ENCODE measurements at regions not wholly inside any gene's neighbourhood (a gene's known extent, or its start where the extent isn't known, plus 50 kb on each side); places are given as distances from the start of the nearest gene placed in this dataset.

DNA sequence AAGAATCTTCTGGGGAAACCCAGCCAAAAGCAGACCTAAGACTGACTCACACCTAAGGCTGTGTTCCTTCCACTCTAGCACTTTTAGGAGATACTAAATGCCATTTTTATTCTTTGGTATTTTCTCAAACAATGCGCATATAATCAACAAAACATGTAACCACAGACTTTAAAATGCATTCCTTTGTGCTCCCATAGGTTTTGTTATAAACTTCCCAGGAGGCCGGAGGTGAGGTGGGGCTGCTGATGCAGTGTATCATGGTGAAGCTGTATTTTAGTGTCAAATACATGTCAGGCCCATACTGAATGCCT lies 155.2 kb downstream of the BTBD3 start:
- Histone ChIP-seq H3K27ac (no peak overlapping the region), H3K4me1 (peaks cover 0 to 29% (median 0%) of the 10 kb centered on the region in 10 experiments; a peak in 4 of 20 replicates), H3K9me3 (replicated peaks in 1 of 11) (peaks cover 0 to 21% (median 0%) of the 10 kb centered on the region in 11 experiments; a peak in 5 of 22 replicates), H3K4me2 (peak overlapping the region in 2 of 11 experiments; percentile 13 to 21; a peak in 2 of 22 replicates), H3K27me3 (no peaks in the 10 kb centered on the region), H3K4me3 (no peak overlapping the region), H3K36me3 (no peaks in the 10 kb centered on the region), H3K9ac (no peak overlapping the region), H4K20me1 (no peaks in the 10 kb centered on the region)
- TF ChIP-seq Cebpa-rat (IDR thresholded peaks at IDR 0.05): no peak

DNA sequence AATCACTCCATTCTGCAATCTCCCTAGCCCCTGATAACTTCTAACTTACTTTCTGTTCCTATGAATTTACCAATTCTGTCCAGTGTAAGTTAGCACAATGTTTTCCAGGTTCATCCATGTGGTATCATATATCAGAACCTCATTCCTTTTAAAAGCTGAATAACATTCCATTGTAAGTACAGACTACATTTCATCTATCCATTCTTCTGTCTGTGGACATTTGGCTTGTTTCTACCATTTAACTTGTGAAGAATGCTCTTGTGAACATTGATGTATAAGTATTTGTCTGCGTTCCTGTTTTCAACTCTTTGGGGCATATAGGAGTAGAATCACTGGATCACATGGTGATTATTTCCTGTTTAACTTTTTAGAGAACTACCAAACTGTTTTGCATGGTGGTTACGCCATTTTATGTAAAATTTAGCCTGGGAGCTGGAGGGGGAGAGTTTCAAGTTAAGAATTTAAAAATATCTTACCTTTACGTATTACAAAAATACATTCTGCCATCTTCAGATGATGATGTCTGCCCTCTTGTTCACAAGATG lies 156.5 kb downstream of the BTBD3 start:
- H3K9ac ChIP-seq: no peak overlapping the region
- H3K36me3 ChIP-seq: no peaks in the 10 kb centered on the region
- H3K27me3 ChIP-seq: no peaks in the 10 kb centered on the region
- peak overlapping the region in 3 of 11 experiments; percentile 13 to 40 (median 30); a peak in 5 of 22 replicates for H3K4me2 ChIP-seq
- H3K4me1 ChIP-seq: peaks cover 0 to 29% (median 0%) of the 10 kb centered on the region in 10 experiments; a peak in 4 of 20 replicates
- peak overlapping the region in 5 of 11 experiments; percentile 27 to 52 (median 42); a peak in 7 of 22 replicates for H3K27ac ChIP-seq
- no peak overlapping the region for H3K4me3 ChIP-seq
- peaks cover 0 to 21% (median 0%) of the 10 kb centered on the region in 11 experiments; a peak in 5 of 22 replicates for H3K9me3 ChIP-seq (replicated peaks in 1 of 11)
- H4K20me1 ChIP-seq: no peaks in the 10 kb centered on the region
- TF ChIP-seq Cebpa-rat (IDR thresholded peaks at IDR 0.05): no peak

DNA sequence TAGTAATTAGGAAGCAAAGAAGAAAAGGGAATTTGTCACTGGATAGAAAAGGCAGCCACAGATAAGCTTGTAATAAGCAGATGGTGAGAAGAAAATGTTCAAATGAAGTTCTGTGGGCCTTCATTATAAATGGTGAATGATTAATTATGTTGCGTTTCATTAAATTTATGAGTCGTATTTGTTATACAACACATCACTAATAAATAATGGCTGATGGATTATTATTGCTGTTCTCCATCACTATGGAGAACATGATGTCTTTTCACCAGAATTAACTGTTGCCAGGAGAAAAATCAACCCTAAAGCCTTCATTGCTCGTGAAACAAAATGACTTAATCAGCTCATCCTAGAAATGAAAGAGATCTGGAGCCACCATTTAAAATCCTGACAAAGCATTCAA lies 158.5 kb downstream of the BTBD3 start:
- Histone ChIP-seq H3K9ac (no peak overlapping the region), H3K4me3 (no peak overlapping the region), H3K9me3 (replicated peaks in 1 of 11) (peaks cover 0 to 21% (median 0%) of the 10 kb centered on the region in 11 experiments; a peak in 5 of 22 replicates), H3K36me3 (no peaks in the 10 kb centered on the region), H4K20me1 (no peaks in the 10 kb centered on the region), H3K4me1 (peaks cover 0 to 29% (median 0%) of the 10 kb centered on the region in 10 experiments; a peak in 4 of 20 replicates), H3K27me3 (no peaks in the 10 kb centered on the region), H3K27ac (no peak overlapping the region), H3K4me2 (no peak overlapping the region)
- TF ChIP-seq Cebpa-rat (IDR thresholded peaks at IDR 0.05): no peak

DNA sequence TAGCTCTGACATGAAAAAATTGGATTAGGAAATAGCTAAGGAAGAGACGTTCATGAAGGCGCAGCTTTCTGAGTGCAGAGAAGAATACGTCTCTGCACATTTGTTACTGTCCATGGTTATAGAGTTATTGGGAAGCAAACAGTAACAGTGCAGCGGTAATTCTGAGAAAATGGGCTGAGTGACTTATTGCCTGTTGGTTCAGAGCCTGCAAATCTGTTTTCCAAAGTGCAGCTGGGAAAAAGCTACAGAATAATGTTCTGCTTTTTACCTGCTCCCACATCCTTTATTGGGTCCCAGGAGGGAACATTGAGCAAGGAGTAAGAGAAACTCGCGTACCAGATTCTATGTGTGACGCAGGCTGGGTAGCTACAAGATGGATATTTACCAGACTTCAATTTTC lies 160.2 kb downstream of the BTBD3 start:
- Histone ChIP-seq H3K36me3 (no peaks in the 10 kb centered on the region), H4K20me1 (no peaks in the 10 kb centered on the region), H3K27ac (no peak overlapping the region), H3K4me2 (no peak overlapping the region; a peak in 1 of 22 replicates), H3K9me3 (replicated peaks in 1 of 11) (peaks cover 0 to 21% (median 0%) of the 10 kb centered on the region in 11 experiments; a peak in 3 of 22 replicates), H3K4me3 (no peak overlapping the region), H3K27me3 (no peaks in the 10 kb centered on the region), H3K4me1 (peaks cover 0 to 23% (median 0%) of the 10 kb centered on the region in 10 experiments; a peak in 4 of 20 replicates), H3K9ac (no peak overlapping the region)
- no peak for TF ChIP-seq Cebpa-rat (IDR thresholded peaks at IDR 0.05)

DNA sequence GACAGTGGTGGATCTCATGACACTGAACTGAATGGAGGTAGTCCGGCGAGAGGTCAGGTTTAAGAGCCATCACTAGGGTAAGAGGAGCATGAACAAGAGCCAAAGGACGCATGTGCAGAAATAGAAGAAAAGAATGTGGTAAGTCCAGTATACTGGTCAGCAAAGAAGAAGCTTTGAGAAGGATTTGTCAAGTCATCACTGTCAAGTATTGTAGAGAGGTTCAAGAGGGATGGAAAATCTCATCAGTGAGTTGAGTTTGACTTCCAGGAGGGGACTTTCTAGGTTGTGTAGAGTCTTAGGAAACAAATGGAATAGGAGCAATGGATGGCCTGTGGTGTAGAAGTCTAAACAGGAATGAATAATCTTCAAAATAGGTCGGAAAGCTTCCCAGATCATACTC lies 161.8 kb downstream of the BTBD3 start:
- peaks cover 0 to 8% (median 0%) of the 10 kb centered on the region in 10 experiments; a peak in 4 of 20 replicates for H3K4me1 ChIP-seq
- no peak overlapping the region for H3K4me2 ChIP-seq
- no peak overlapping the region for H3K4me3 ChIP-seq
- no peaks in the 10 kb centered on the region for H3K36me3 ChIP-seq
- H3K9me3 ChIP-seq (replicated peaks in 1 of 11): peaks cover 0 to 15% (median 0%) of the 10 kb centered on the region in 11 experiments; a peak in 3 of 22 replicates
- TF ChIP-seq Cebpa-rat (IDR thresholded peaks at IDR 0.05): no peak
- no peaks in the 10 kb centered on the region for H3K27me3 ChIP-seq
- H4K20me1 ChIP-seq: no peaks in the 10 kb centered on the region
- H3K9ac ChIP-seq: no peak overlapping the region
- no peak overlapping the region for H3K27ac ChIP-seq

DNA sequence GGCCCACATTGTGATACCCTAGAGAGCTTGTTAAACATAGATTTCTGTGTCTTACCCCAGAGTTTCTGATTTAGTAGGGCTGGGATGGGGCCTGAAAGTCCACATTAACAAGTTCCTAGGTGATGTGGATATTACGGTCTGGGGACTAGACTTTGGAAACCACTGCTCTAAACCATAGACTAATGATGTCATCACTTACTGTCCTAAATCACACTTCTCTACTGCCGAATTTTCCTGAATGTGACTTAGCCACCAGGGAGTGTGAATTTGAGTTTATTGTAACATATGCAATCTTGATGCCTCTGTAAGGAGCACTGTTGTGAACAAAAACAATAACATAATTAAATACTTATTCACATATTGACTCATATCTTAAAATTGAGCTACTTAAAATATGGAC lies 165.6 kb downstream of the BTBD3 start:
- H3K9ac ChIP-seq: no peak overlapping the region

DNA sequence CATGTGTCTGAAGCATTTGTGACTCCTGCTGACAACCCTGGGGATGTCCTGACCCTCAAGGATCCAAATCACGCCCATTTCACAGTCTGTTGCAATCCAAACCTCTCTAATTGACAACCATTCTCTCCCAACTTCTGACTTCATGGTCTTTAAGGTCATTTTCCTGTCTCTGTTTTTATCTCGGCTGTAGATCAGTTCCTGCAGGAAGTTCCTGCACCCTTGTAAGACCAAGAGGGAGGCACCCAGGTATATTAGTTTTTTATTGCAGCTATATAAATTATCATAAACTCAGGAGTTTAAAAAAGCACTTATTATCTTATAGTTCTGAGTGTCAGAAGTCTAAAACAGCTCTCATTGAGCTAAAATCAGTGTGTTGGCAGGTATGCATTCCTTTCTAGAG lies 166.8 kb downstream of the BTBD3 start:
- Histone ChIP-seq H3K4me2 (no peak overlapping the region), H4K20me1 (no peaks in the 10 kb centered on the region), H3K9ac (no peak overlapping the region), H3K9me3 (replicated peaks in 1 of 11) (no peaks in the 10 kb centered on the region), H3K36me3 (no peaks in the 10 kb centered on the region), H3K27me3 (no peaks in the 10 kb centered on the region), H3K27ac (no peak overlapping the region), H3K4me3 (no peak overlapping the region), H3K4me1 (no peaks in the 10 kb centered on the region)
- no peak for TF ChIP-seq Cebpa-rat (IDR thresholded peaks at IDR 0.05)

More for the DNA sequence above, 165.6 kb downstream of the BTBD3 start:
- H3K36me3 ChIP-seq: no peaks in the 10 kb centered on the region
- H3K4me2 ChIP-seq: no peak overlapping the region
- H3K27ac ChIP-seq: no peak overlapping the region
- no peak for TF ChIP-seq Cebpa-rat (IDR thresholded peaks at IDR 0.05)
- no peaks in the 10 kb centered on the region for H3K27me3 ChIP-seq
- no peak overlapping the region for H3K4me3 ChIP-seq
- H4K20me1 ChIP-seq: no peaks in the 10 kb centered on the region
- H3K9me3 ChIP-seq (replicated peaks in 1 of 11): no peaks in the 10 kb centered on the region
- no peaks in the 10 kb centered on the region for H3K4me1 ChIP-seq

DNA sequence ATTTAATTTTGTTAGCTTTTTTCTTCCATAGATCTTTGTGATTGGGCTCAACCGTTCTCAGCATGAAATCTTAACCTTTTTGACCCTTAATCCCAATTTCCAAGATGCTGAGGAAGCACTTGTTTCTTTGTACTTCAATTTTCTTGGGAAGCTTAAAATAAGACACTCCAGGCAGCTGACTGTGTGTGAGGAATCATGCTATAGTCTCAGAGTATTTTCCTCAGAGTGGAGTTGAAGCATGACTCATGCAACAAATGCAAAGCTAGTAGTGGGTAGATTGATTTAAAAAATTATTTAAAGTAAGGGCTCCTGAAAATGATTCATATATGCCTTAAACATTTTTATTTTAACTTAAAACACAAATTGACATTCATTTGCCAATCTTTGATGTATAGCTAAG lies 168.7 kb downstream of the BTBD3 start:
- H3K36me3 ChIP-seq: no peaks in the 10 kb centered on the region
- no peak for TF ChIP-seq Cebpa-rat (IDR thresholded peaks at IDR 0.05)
- H3K4me2 ChIP-seq: no peak overlapping the region
- H3K9ac ChIP-seq: no peak overlapping the region
- H3K4me1 ChIP-seq: no peaks in the 10 kb centered on the region
- no peak overlapping the region for H3K4me3 ChIP-seq
- H4K20me1 ChIP-seq: no peaks in the 10 kb centered on the region
- H3K27me3 ChIP-seq: no peaks in the 10 kb centered on the region
- H3K9me3 ChIP-seq (replicated peaks in 1 of 11): no peaks in the 10 kb centered on the region
- H3K27ac ChIP-seq: no peak overlapping the region

DNA sequence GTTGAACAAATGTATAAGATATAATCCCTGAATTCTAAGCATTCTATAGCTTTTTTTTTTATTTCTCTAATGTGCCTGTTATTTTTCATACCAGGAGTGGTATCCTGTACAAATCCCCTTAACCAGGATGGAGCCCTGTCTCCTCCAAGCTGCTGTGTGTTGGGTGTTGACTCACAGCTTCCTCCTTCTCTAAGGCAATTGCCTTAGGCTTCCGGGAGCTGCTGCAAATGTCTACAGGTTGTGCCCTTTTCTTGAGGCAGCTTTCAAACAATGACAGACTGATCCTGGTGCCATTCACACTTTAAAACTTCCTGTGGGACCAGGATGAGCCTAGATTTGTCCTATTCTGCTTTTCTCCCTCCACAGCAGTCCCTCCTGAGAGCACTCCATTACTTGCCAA lies 173.2 kb downstream of the BTBD3 start:
- no peak overlapping the region for H3K4me2 ChIP-seq
- no peaks in the 10 kb centered on the region for H3K27me3 ChIP-seq
- no peaks in the 10 kb centered on the region for H4K20me1 ChIP-seq
- no peak for TF ChIP-seq Cebpa-rat (IDR thresholded peaks at IDR 0.05)
- H3K27ac ChIP-seq: no peak overlapping the region
- H3K36me3 ChIP-seq: no peaks in the 10 kb centered on the region
- H3K9ac ChIP-seq: no peak overlapping the region
- H3K4me3 ChIP-seq: no peak overlapping the region
- peaks cover 0 to 11% (median 3%) of the 10 kb centered on the region in 10 experiments; a peak in 7 of 20 replicates for H3K4me1 ChIP-seq
- no peaks in the 10 kb centered on the region for H3K9me3 ChIP-seq (replicated peaks in 1 of 11)

Measured in BLaER1 treated with 17β-estradiol and CSF1 and Interleukin-3, amounts not matched to agents 10 nM and 100 nM (cell line).